Parathyroid adenoma (tissue), 2 donors: ENCODE measurements at regions not wholly inside any gene's neighbourhood (a gene's known extent, or its start where the extent isn't known, plus 50 kb on each side); places are given as distances from the start of the nearest gene placed in this dataset.

Experiments used
- H2AFZ ChIP-seq: fragments of 300-600 bp; sonication (generic); one replicate; pipeline ENCODE4 v1.7.0; 2017; ENCODE audit warnings: antibody characterized with exemption, mild to moderate bottlenecking
- H3K27ac ChIP-seq: fragments of 300-600 bp; sonication (generic); one replicate; pipeline ENCODE4 v1.7.0; 2017
- H3K27me3 ChIP-seq: fragments of 300-600 bp; sonication (generic); one replicate; pipeline ENCODE4 v1.7.0; 2017; ENCODE audit warnings: low read length; ENCODE audit not compliant: control insufficient read depth, insufficient read depth
- H3K36me3 ChIP-seq: fragments of 300-600 bp; sonication (generic); one replicate; pipeline ENCODE4 v1.7.0; 2017; ENCODE audit warnings: low read length; ENCODE audit not compliant: control insufficient read depth, insufficient read depth
- H3K4me1 ChIP-seq: fragments of 300-600 bp; sonication (generic); one replicate; pipeline ENCODE4 v1.7.0; 2017; ENCODE audit warnings: control low read depth
- H3K4me2 ChIP-seq: fragments of 300-600 bp; sonication (generic); one replicate; pipeline ENCODE4 v1.7.0; 2017; ENCODE audit warnings: low read length
- H3K4me3 ChIP-seq: fragments of 300-600 bp; sonication (generic); one replicate; pipeline ENCODE4 v1.7.0; 2017; ENCODE audit warnings: low read depth, low read length
- H3K79me2 ChIP-seq: fragments of 300-600 bp; sonication (generic); one replicate; pipeline ENCODE4 v1.7.0; 2017; ENCODE audit warnings: control low read depth
- H3K9ac ChIP-seq: fragments of 300-600 bp; sonication (generic); one replicate; pipeline ENCODE4 v1.7.0; 2017; ENCODE audit warnings: mild to moderate bottlenecking
- H3K9me3 ChIP-seq: fragments of 300-600 bp; sonication (generic); one replicate; pipeline ENCODE4 v1.7.0; 2017; ENCODE audit warnings: low read length; ENCODE audit not compliant: control insufficient read depth
- TF ChIP-seq, protein P1 (sequence below): fragments of 300-600 bp; sonication (generic); IDR thresholded peaks from one replicate; pipeline ENCODE4 v1.7.0; 2017; ENCODE audit warnings: antibody characterized with exemption, mild to moderate bottlenecking
- donor health status: primary hyperparathyroidism.

DNA sequence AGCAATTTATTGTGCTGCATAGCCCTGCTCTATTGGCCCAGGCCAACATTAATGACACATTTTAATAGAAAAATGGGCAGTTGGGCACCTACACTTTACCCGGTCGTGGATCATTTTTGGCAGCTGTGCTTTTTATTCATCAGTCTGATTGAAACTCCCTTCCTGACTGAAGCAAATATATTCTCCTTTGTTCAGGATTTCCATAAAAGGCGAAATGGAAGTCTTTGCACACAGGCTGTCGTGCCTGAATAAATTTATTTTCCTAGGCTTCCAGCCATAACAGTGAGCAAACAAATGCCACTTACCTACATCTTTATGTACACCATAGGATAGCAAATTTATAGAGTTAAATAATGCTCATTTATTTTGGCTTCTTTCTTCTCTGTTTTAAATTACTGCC, 480.7 kb upstream of the DCN start:
- TF ChIP-seq, protein P1, sequence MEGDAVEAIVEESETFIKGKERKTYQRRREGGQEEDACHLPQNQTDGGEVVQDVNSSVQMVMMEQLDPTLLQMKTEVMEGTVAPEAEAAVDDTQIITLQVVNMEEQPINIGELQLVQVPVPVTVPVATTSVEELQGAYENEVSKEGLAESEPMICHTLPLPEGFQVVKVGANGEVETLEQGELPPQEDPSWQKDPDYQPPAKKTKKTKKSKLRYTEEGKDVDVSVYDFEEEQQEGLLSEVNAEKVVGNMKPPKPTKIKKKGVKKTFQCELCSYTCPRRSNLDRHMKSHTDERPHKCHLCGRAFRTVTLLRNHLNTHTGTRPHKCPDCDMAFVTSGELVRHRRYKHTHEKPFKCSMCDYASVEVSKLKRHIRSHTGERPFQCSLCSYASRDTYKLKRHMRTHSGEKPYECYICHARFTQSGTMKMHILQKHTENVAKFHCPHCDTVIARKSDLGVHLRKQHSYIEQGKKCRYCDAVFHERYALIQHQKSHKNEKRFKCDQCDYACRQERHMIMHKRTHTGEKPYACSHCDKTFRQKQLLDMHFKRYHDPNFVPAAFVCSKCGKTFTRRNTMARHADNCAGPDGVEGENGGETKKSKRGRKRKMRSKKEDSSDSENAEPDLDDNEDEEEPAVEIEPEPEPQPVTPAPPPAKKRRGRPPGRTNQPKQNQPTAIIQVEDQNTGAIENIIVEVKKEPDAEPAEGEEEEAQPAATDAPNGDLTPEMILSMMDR: no peak
- Histone ChIP-seq H3K36me3 (no peaks in the 10 kb centered on the region), H3K4me3 (no peak overlapping the region), H3K4me1 (no peaks in the 10 kb centered on the region), H3K9me3 (no peaks in the 10 kb centered on the region), H2AFZ (no peak overlapping the region), H3K79me2 (no peaks in the 10 kb centered on the region), H3K4me2 (no peak overlapping the region), H3K27ac (no peak overlapping the region), H3K27me3 (no peaks in the 10 kb centered on the region), H3K9ac (no peak overlapping the region)

DNA sequence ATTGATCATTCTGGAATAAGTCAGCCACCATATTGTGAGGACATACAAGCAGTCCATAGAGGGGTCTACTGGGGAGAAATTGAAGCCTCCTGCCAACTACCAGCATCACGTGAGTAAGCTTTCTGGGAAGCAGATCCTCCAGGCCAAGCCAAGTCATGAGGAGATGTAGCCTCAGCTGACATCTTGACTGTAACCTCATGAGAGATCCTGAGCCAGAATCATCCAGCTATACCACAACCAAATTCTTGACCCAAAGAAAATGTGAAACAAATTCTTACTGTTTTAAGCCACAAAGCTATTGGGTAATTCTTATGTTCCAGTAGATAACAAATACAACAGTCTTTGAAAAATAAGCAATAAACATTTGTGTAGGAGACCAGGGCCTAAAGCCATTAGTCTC, 479.4 kb upstream of the DCN start:
- H2AFZ ChIP-seq: no peak overlapping the region
- H3K27ac ChIP-seq: no peak overlapping the region
- H3K36me3 ChIP-seq: no peaks in the 10 kb centered on the region
- no peaks in the 10 kb centered on the region for H3K9me3 ChIP-seq
- H3K4me1 ChIP-seq: no peaks in the 10 kb centered on the region
- no peaks in the 10 kb centered on the region for H3K79me2 ChIP-seq
- no peak overlapping the region for H3K9ac ChIP-seq
- H3K27me3 ChIP-seq: no peaks in the 10 kb centered on the region
- H3K4me3 ChIP-seq: no peak overlapping the region
- TF ChIP-seq, protein P1: no peak
- no peak overlapping the region for H3K4me2 ChIP-seq

DNA sequence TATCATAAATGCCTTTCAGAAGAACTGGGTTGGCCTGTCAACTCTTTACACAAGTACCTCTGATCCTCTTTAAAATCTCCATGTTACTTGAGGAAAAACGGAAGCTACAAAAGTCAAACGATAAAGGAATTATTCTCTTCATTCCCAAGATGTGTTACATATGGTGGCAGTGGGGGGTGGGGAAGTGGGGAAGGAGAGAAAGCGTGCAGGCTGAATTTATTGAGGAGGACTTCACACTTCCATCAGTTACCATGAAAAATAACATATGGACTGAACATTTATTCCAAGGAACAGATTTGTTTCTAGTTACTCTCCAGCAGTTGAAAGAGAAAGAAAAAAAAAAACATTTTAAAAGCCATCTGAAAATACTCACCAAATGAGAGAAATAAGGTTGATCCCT, 474.4 kb upstream of the DCN start:
- H3K79me2 ChIP-seq: no peaks in the 10 kb centered on the region
- no peaks in the 10 kb centered on the region for H3K9me3 ChIP-seq
- no peaks in the 10 kb centered on the region for H3K4me1 ChIP-seq
- H3K4me3 ChIP-seq: no peak overlapping the region
- no peak overlapping the region for H3K9ac ChIP-seq
- TF ChIP-seq, protein P1: no peak
- no peak overlapping the region for H3K27ac ChIP-seq
- no peaks in the 10 kb centered on the region for H3K36me3 ChIP-seq
- H3K27me3 ChIP-seq: no peaks in the 10 kb centered on the region
- H2AFZ ChIP-seq: no peak overlapping the region
- H3K4me2 ChIP-seq: no peak overlapping the region

DNA sequence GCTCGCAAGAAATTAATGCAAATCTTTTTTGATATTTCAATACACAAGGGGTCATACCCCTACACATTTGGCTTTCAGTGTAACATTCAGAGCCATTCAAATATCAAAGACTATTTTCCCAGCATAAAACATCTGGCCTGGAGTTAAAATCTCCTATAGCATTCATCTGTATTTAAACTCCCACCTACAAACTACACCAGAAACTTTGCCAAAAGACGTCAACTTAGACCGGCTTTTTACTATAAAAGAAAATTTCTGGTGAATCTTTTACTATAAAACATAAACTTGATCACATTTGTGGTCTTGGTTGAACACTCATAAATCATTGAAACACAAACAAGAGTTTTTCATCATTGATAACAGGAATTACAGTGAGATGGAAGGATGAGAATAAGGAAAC, 473.3 kb upstream of the DCN start:
- Histone ChIP-seq H3K4me3 (no peak overlapping the region), H3K27me3 (no peaks in the 10 kb centered on the region), H3K27ac (no peak overlapping the region), H2AFZ (no peak overlapping the region), H3K4me1 (no peaks in the 10 kb centered on the region), H3K9me3 (no peaks in the 10 kb centered on the region), H3K79me2 (no peaks in the 10 kb centered on the region), H3K36me3 (no peaks in the 10 kb centered on the region), H3K9ac (no peak overlapping the region), H3K4me2 (no peak overlapping the region)
- TF ChIP-seq, protein P1: no peak

DNA sequence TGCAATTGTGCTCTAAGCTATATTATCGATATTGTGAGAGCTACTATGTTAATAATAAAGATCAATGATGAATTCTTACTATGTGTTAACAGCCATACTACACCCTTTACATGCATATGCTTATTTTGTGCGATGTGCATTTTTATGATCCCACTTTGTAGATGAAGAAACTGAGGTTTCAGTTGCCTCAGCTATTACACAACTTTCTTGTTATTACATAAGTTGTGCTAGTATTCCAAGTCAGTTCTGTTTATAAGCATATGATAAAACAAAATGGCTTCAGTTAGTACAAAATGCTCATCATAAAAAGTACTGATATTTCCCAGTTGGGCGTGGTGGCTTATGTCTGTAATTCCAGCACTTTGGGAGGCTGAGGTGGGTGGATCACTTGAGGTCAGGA, 471.5 kb upstream of the DCN start:
- Histone ChIP-seq H3K9ac (no peak overlapping the region), H3K4me1 (no peaks in the 10 kb centered on the region), H3K9me3 (no peaks in the 10 kb centered on the region), H3K27ac (no peak overlapping the region), H3K27me3 (no peaks in the 10 kb centered on the region), H3K4me3 (no peak overlapping the region), H3K4me2 (no peak overlapping the region), H2AFZ (no peak overlapping the region), H3K79me2 (no peaks in the 10 kb centered on the region), H3K36me3 (no peaks in the 10 kb centered on the region)
- TF ChIP-seq, protein P1: no peak
